NCI-H748 (cell line): ENCODE measurements at regions not wholly inside any gene's neighbourhood (a gene's known extent, or its start where the extent isn't known, plus 50 kb on each side); places are given as distances from the start of the nearest gene placed in this dataset.

Source experiments
- DNase-seq: peaks from one replicate; lab custom pipeline; 2025; ENCODE audit not compliant: unreplicated experiment; lab: John Stamatoyannopoulos, UW

DNA sequence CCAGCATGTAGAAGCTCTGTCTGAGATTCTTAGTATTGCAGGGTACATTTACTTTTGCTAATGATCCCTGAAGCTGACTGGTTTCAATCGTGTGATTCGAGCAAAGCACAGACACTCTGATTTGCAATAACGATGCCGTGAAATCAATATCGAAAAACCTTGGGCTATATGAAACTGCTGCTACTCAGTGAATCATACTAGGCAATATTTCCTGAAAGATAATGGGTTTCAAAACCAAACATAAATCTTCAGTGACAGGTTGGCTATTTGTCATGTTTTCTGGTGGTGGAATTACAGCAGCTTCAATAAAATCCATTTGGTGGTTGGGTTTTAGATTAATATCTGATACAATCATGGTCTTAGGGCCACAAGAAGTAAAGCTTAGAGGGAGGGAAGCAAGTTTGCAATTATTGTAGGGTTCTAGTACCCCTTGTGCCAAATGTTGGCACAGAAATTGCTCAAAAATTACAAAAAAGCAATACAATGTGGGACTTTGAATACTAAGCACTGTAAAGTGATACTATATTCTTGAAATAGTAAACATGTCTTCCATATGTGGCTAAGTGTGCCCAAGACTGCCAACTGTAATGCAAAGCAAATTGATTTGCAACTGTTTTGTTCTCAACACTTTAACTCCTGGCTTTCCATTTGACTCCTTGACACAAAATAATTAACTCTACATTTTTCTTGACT is 112.4 kb upstream of the JAZF1 start:
- no peak for DNase-seq

DNA sequence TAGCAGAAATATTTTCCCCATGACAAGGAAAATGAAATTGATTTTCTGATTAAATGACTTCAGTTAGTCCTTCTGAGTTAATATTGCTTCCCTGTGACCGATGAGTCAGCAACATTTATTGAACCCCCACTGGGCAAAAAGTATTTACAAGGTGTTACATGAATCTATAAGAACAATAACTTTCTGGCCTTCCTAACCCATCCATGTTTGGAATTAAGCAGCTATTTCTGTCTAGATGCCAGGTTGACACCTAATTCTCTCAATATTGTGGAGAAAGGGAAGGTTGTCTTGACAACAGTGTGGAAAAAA is 112.9 kb upstream of the JAZF1 start:
- no peak for DNase-seq

DNA sequence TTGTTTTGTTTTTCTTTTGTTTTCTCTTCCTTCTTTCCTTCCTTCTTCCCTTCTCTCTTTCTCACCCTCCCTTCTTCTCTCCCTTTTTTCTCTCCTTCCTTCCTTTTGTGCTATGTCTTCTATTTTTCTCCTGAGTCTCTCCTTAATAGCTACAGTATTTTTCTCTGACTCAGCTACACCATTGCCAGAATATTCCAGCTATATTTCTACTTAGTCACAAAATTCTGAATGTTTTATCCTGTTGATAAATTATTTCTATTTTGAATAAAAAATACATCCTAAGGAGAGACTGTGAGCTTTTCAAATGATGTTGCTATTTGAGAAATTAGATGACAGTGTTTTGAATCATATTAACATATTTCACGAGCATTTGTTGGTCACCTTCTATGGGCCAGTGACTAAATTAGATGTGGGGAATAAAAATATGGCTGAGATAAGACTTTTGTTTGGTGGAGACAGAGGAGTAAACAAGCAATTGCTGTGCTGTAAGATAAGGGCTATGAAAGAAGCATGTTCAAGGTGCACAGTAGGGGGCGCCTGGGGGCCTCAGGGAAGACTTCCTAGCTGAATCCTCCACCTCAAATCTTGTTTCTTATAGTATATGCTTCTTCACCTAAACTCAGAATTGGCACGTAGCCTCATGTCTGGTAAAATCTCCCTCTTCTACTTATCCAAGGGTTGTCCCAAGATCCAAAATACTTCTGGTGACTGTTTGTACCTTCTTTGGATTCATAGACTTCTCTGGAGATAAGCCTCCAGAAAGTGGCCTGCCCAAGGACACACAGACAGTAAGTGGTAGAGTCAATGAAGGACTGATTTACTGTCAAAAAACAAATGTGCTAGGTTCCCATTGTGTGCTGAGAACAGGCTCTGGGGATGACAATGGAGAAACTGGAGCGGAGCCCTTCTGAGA is 115.5 kb upstream of the CREB5 start:
- peak; percentile 70 for DNase-seq

DNA sequence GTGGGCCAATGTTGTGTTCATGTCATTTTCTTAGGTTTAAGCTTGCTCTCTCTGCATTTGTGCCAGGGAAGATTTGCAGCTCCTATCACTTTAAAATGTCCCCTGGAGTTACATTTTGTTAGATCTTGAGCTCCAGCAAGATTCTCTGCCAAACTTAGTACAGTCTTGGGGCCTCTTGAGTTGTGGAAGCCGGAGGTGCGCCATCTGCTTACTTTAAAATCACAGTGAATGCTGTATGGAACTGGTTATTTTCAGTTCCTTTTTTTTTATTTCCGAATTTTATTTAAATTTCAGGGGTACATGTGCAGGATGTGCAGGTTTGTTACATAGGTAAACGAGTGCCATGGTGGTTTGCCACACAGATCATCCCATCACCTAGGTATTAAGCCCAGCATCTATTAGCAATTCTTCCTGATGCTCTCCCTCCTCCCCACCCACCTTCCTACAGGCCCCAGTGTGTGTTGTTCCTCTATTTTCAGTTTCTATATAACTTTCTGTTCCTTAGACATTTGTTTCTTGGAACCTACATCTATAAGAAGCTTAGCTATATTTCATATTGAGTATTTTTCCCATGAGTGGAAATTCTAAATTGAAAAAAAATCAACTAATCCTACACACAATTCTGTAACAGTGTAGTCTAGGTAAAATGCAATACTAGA is 114.4 kb upstream of the CREB5 start:
- DNase-seq, result no peak

DNA sequence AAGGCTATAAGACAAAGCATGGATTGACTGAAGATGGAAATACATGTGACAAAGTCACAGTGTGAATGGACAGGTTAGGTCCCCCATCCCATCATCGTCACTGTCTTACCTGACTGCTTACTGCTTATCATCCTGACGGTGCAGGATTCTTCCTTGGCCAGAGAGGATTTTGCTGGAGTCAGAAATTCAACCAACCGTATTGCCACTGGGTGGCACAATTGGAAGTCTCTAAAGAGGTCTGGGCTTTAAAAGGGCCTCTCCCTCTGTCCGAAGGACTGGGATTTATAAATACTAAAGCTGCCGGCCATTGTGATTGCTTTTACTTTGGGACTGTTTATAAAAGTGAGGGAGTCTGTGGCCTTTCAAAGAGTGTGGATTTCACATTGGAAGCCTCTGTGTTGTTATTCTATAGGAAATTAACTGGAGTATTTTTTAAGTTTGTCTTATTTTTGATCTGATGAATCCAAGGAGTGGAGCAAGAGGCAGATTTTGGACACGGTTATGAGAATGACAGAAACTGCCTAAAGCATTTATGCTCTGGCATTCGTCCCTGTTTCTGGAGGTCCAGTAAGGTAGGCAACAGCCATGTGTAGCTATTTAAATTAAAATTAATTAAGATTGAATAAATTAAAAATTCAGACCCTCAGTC is 113.3 kb upstream of the CREB5 start:
- DNase-seq, result peak; percentile 95

DNA sequence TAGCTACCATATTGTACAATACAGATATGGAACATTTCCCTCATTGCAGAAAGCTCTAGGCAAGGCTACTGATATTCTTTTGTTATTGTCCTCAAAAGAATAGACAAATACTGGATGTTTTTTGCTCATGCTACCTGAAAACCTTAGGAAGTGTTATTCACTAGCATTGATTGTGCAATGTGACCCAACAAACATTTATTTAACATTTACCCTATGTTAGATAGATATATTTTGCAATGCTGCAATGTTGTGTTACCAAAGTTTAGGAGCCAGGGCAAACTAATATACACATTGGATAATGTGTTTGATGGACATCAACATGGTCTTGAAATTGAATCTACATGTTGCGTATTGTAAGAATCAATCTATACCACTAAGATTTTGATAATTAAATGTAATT is 112.8 kb upstream of the CREB5 start:
- no peak for DNase-seq

DNA sequence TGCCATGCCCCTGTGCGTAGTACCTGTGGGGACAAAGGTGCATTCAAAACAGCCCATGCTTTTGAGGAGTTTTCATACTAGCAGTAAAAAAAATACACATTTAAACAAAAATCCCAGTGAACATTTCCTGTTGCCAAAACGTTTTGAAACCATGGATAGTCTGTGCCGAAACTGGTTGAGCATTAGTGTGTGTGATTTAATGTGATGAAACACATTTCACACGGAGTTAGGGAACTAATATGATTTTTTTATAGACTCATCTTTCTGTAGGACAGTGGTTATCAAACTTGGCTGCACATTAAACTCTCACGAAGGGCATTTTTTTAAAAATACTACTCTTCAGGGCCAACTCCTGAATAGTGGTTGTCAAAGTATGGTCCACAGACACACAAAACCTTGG is 111.8 kb upstream of the CREB5 start:
- DNase-seq, result no peak

DNA sequence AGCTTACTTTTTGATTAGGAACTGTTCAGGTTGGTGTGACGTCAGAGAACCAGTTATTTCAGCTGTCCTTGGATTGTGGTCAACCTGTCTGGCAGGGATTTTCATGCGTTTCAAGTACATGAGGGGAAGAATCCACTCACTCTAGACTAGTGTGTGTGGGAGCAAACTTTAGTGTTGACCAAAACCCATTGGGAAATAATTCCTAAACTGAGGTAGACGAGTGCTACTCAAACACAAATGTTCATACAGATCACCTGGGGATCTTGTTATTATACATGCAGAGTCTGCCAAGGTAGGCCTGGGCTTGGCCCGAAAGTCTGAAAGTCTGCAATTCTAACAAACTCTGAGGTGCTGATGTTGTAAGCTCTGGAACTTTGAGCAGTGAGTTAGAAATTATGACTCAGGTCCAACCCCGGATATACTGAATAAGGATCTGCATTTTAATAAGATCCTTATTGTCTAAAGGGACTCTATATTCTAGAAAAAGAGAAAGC is 111.1 kb upstream of the CREB5 start:
- DNase-seq, result peak; percentile 42

DNA sequence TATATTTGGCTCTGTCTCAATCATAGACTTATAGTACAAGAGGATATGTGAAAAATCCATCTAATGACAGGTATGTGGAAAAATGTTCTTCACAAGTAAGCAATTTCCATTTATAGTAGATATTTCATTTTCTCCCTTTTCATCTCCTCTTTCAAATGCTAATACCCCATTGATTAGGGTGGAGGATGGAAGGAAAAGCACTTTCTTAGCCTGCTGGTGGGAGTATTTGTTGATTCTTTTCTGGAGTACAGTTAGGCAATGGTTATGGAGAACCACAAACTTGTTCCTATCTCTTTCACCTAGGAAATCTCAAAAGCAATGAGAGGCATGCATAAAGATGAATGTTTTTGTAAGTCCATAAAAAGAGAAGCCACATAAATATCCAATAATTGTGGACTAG is 108.0 kb upstream of the CREB5 start:
- DNase-seq, result peak; percentile 50

DNA sequence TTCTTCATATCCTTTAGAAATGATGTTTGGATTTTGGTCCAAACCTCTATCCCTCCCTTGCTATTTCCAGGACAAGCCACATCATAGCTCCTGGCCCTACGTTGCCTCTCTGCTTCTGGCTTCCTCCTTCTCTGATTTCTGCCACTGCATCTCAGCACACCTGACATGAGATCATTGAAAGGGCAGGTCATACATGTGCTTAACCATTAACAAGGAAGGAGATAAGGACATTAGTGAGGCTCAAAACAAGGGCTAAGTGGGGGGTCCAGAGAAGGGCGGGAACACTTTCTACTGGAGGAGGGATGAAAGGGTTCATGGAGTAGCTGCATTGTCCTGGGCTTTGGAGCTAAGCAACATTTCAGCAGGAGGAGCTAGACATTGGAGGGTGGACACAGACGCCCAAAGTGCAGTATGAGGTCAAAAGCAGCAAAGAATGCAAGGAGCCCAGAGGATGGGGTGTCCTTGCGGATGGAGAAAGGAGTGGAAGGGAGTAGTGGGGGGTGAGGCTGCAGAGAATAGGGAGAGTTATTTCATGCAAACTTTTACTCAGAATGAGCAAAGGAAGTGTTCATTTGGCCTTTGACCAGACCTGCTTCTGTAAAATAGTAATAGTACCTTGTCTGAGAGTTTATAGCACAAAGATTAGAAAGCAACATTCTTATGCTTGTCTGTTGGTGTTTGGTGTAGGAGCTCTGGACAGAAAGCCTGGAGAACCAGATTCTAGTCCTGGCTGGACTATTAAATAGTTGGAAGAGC is 102.4 kb upstream of the CREB5 start:
- no peak for DNase-seq

DNA sequence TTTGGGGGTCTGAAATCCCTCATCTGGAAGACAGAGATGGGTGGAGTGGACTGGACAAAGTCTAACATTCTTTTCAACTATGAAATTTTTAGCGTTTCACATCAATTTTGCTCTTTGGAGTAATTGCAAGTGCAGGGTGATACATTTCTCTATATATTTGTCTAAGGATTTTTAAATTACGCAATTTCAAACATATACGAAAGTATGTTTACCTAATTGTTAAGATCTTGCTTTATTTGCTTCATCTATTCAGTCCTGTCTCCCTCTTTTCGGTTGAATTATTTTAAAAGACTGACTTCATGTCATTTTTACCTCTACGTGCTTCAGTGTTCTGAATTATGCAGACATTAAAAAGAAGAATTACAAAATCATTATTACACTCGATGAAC is 101.9 kb upstream of the CREB5 start:
- DNase-seq, result no peak

DNA sequence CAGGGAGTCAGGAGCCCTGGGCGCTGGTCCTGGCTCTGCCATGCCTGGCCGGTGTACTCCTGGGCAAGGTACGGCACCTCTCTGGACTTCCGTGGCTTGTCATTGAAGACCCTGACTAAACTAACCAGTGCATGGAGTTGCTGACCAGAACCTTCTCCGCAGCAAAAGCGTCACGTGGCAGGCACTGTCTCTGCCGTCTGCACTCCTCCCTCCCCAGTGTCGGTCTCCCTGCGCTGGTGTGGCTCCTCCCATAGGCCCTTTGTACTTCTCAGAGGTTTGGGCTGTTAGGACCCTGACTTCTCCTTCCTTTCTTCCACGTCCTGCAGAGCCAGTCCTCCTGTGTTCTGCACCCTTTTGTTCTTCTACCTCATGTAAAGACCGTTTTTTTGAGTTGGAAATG is 100.6 kb upstream of the CREB5 start:
- DNase-seq, result no peak

DNA sequence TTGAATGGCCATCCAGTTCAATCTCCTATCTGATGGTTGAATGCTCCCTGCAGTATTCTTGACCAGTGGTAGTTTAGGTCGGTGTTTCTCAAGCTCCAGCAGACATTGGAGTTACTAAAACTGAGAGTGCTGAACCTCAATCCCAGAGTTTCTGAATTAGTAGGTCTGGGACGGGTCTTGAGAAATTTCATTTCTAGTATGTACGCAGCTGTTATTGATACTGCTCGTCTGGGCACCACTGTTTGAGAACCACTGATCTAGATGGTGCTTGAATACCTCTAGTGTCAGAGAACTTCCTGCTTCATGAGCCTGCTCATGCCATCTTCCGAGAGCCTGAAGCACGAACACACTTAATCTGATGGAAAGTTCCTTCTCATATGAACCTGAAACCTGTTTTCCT is 99.4 kb upstream of the CREB5 start:
- DNase-seq, result no peak

DNA sequence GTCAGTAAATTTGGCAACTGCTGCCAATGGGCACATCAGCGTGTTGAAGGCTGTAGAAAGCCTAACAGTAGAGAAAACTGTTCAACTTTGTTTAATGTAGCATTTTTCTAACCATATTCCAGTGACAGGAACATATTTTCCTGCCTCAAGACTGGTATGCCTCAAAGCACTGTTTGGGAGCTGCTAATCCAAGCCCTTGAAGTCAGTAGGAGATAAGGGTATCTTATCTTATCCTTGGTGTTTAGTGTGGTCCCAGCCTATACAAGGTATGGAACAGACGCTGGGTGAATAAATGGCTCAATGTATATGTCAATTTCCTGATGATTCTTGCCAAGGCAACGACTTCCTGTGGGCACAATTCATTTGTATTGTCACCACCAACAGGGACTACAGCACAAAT is 97.5 kb upstream of the CREB5 start:
- no peak for DNase-seq

DNA sequence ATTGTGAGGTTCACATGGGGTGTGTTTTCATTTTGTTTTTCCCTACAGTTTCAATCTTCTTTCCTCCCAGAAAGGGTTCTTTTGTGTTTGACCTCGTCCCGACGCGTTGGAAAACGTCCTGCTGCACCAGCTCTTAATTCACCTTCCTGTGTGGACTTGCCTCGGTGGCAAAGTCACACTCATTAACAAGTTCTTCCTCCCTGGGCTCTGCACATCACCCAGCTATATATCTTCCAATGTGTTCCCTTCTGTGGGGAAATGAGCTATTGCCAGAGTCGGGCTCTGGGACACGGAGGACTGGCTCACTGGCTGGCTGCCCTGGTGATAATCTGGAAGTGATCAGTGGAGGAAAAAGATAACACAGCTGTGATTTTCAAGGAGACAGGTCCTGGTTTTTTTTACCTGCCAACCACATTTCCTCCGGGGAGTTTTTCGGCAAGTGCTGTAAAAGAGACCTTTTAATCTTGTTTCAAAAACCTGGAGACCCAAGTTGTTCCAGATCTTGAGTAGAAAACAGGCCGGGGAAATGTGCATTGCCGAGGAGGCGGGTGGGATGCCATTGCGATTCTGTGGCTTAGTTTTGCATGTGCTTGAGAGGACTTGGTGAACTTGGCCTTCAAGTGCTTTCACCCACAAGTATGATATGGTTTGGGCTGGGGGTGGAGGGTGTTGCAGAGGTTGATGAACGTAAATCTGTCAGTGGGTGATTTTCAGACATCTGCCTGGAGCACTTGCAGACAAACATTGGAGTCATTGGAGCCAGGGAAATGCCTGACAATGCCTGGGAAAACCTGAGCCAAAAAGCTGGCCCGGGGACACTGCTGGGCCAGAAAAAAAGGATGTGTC is 96.5 kb upstream of the CREB5 start:
- DNase-seq, result no peak

DNA sequence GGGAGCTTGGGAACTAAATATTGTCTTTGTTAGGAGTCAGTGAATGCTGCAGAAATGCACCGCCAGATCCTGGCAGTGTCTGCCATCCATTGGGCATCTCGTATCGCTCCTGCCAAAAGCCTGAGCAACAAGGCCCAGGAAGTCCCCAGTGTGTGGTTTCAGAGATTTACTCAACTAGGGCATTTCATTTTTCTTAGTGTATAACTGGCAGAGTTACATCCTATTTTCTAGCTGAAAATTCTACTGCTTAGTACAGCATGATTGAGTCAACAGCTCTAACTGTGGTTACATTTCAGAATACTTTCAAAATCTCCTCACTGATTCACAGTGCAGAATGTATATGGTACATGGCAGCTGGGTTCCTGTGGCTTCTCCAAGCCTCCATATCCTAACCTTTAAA is 95.8 kb upstream of the CREB5 start:
- no peak for DNase-seq

DNA sequence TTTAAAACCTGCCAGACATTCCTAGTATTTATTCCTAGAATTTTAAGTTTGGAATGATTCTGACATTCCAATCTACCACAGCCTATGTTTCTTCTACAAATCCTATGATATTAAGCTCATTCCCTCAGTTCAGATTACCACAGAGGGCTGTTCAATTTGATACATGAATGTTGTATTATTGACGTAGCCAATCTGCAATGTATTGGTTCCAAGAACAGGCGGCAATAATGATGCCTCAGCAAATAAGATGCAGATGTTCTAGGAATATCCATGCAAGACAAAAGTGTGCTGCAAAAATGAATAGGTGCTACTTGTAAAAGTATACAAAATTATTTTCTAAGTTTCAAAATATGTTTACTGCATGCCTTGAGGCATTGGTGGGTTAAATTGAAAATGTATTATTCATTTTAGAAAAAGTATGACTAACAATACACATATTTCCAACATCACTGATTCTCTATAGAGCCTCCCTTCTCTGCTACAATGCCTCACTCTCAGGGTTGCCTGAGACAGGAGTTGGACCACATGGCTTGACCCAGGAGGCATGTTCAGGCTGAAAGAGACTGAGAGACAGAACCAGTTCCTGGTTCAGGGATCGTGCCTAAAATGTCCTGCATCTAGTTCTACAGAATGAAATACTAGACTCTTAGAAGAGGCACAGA is 94.1 kb upstream of the CREB5 start:
- no peak for DNase-seq

DNA sequence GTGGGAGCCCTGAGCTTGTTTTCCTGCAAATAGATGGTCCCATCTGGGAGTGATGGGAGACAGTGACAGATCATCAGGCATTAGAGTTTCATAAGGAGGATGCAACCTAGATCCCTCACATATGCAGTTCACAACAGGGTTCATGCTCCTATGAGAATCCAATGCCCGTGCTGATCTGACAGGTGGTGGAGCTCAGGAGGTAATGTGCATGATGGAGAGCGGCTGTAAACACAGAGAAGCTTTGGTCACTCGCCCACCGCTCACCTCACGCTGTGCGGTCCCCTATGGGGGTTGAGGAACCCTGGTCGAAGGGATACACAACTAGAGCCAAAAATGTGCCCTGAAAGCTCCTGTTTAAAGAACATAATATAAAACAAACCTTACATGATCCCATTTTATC is 88.5 kb upstream of the CREB5 start:
- no peak for DNase-seq

DNA sequence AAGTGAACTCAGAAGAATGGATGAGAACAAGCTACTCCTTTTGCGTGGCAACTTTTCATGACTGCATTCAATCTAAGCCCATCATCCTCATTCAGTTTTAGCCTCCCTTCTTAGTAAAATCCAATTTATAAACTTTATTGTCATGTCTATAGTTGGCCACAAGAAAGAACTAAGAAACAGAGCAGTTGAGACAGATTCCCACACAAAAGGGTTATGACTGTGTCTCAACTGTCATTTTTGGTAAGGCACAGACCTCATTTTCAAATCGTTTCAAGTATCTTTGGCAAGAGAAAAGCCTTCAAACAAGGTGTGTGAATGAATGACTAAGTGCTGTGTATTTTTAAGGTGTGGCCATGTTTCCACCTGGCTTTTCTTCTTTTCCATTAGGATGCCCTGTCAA is 84.2 kb upstream of the CREB5 start:
- no peak for DNase-seq
